ELR (cell line): ENCODE measurements at regions not wholly inside any gene's neighbourhood (a gene's known extent, or its start where the extent isn't known, plus 50 kb on each side); places are given as distances from the start of the nearest gene placed in this dataset.
"Not testable (repeated sequence)": the region's sequence is repeated elsewhere in the genome, so short reads cannot be mapped to it uniquely, and the experiment has no call there.

Experiments
- DNase-seq: peaks from one replicate; pipeline ENCODE4 v3.0.0-alpha.2; 2015; ENCODE audit warnings: low read depth

GRCh38 chr11:97754976-97755375 lies 1265.8 kb upstream of the CNTN5 start:
- no peak for DNase-seq

GRCh38 chr11:97756571-97757335 lies 1264.0 kb upstream of the CNTN5 start:
- DNase-seq: peak; percentile 35

- DNase-seq: no peak
These were observed 1259.6 kb upstream of the CNTN5 start for GRCh38 chr11:97761175-97761574.

- no peak for DNase-seq
These were observed 1256.6 kb upstream of the CNTN5 start for GRCh38 chr11:97764193-97764592.

GRCh38 chr11:97764605-97765004 lies 1256.1 kb upstream of the CNTN5 start:
- DNase-seq: no peak

GRCh38 chr11:97770570-97770969 lies 1250.2 kb upstream of the CNTN5 start:
- no peak for DNase-seq

GRCh38 chr11:97772705-97773104 lies 1248.0 kb upstream of the CNTN5 start:
- no peak for DNase-seq

GRCh38 chr11:97784388-97784787 lies 1236.4 kb upstream of the CNTN5 start:
- not testable (repeated sequence) for DNase-seq

- no peak for DNase-seq
These were observed 1233.8 kb upstream of the CNTN5 start for GRCh38 chr11:97786961-97787360.

- no peak for DNase-seq
These were observed 1225.9 kb upstream of the CNTN5 start for GRCh38 chr11:97794876-97795275.

GRCh38 chr11:97800891-97801290 lies 1219.9 kb upstream of the CNTN5 start:
- DNase-seq: no peak

- peak; percentile 3 for DNase-seq
These were observed 1206.3 kb upstream of the CNTN5 start for GRCh38 chr11:97814325-97814959.

GRCh38 chr11:97815667-97816066 lies 1205.1 kb upstream of the CNTN5 start:
- DNase-seq: peak; percentile 39

GRCh38 chr11:97832451-97832850 lies 1188.3 kb upstream of the CNTN5 start:
- no peak for DNase-seq

GRCh38 chr11:97833412-97833811 lies 1187.3 kb upstream of the CNTN5 start:
- DNase-seq: no peak

- DNase-seq: no peak
These were observed 1176.7 kb upstream of the CNTN5 start for GRCh38 chr11:97844016-97844415.

GRCh38 chr11:97847730-97848129 lies 1173.0 kb upstream of the CNTN5 start:
- DNase-seq: no peak

GRCh38 chr11:97850701-97851100 lies 1170.0 kb upstream of the CNTN5 start:
- DNase-seq: no peak

GRCh38 chr11:97854357-97854756 lies 1166.4 kb upstream of the CNTN5 start:
- DNase-seq: no peak

GRCh38 chr11:97854877-97855276 lies 1165.9 kb upstream of the CNTN5 start:
- DNase-seq: no peak

- DNase-seq: no peak
These were observed 1164.1 kb upstream of the CNTN5 start for GRCh38 chr11:97856666-97857065.

GRCh38 chr11:97860237-97860636 lies 1160.5 kb upstream of the CNTN5 start:
- DNase-seq: peak; percentile 3

GRCh38 chr11:97862021-97862420 lies 1158.7 kb upstream of the CNTN5 start:
- no peak for DNase-seq
